GM12878 (cell line): ENCODE measurements at regions not wholly inside any gene's neighbourhood (a gene's known extent, or its start where the extent isn't known, plus 50 kb on each side); places are given as distances from the start of the nearest gene placed in this dataset.

Experiments used
- BACH1 ChIP-seq: fragments of 450-650 bp; IDR thresholded peaks from 2 replicates; pipeline ENCODE4 v1.6.1; 2017; ENCODE audit warnings: mild to moderate bottlenecking, borderline replicate concordance
- CHD2 ChIP-seq: IDR thresholded peaks from 2 replicates; pipeline ENCODE4 v1.6.1; 2011; ENCODE audit warnings: low read depth, low read length, improper control_type of control experiment, borderline replicate concordance
- CREB1 ChIP-seq: IDR thresholded peaks from 2 replicates; pipeline ENCODE4 v1.6.1; 2012; ENCODE audit warnings: low read depth, mild to moderate bottlenecking, inconsistent platforms
- CUX1 ChIP-seq: IDR thresholded peaks from 2 replicates; pipeline ENCODE4 v1.6.1; 2012; ENCODE audit warnings: improper control_type of control experiment, low read depth, low read length; ENCODE audit not compliant: insufficient replicate concordance
- NR2F1 ChIP-seq: fragments of 450-650 bp; conservative IDR thresholded peaks from 2 replicates; pipeline ENCODE4 v1.6.1; 2017; ENCODE audit warnings: mild to moderate bottlenecking
- RFX5 ChIP-seq: IDR thresholded peaks from 2 replicates; pipeline ENCODE4 v1.6.1; 2011; ENCODE audit warnings: low read depth, low read length, improper control_type of control experiment
- SIN3A ChIP-seq: IDR thresholded peaks from 2 replicates; pipeline ENCODE4 v1.6.1; 2012; ENCODE audit warnings: low read depth, low read length, improper control_type of control experiment
- SPI1 ChIP-seq: IDR thresholded peaks from 2 replicates; pipeline ENCODE4 v1.6.1; 2011; ENCODE audit warnings: low read depth, mild to moderate bottlenecking, low read length, moderate library complexity, borderline replicate concordance; ENCODE audit not compliant: insufficient read depth
- ZBED1 ChIP-seq: IDR thresholded peaks from 2 replicates; pipeline ENCODE4 v1.6.1; 2016; ENCODE audit warnings: borderline replicate concordance
- ZNF687 ChIP-seq: fragments of 450-650 bp; IDR thresholded peaks from 2 replicates; pipeline ENCODE4 v1.6.1; 2017; ENCODE audit warnings: mild to moderate bottlenecking, moderate library complexity
- ZSCAN29 ChIP-seq: fragments of 450-650 bp; IDR thresholded peaks from 2 replicates; pipeline ENCODE4 v1.6.1; 2017; ENCODE audit warnings: mild to moderate bottlenecking, moderate library complexity
- ZZZ3 ChIP-seq: IDR thresholded peaks from 2 replicates; pipeline ENCODE4 v1.6.1; 2011; ENCODE audit warnings: low read depth; ENCODE audit not compliant: control insufficient read depth, insufficient read length
- TF ChIP-seq, protein P1 (sequence below), 3 experiments: IDR thresholded peaks in 2 of 3; conservative IDR thresholded peaks in 1 of 3; 2 replicates each; pipeline ENCODE4 v1.5.1; 2011; ENCODE audit warnings: low read depth in 3 of 3, low read length in 3 of 3, mild to moderate bottlenecking in 3 of 3, control low read depth in 2 of 3, moderate library complexity in 2 of 3, inconsistent platforms in 1 of 3, mixed read lengths in 1 of 3; ENCODE audit not compliant: control insufficient read depth in 2 of 3, insufficient read depth in 1 of 3; ENCODE audit errors: extremely low read depth in 1 of 3

DNA sequence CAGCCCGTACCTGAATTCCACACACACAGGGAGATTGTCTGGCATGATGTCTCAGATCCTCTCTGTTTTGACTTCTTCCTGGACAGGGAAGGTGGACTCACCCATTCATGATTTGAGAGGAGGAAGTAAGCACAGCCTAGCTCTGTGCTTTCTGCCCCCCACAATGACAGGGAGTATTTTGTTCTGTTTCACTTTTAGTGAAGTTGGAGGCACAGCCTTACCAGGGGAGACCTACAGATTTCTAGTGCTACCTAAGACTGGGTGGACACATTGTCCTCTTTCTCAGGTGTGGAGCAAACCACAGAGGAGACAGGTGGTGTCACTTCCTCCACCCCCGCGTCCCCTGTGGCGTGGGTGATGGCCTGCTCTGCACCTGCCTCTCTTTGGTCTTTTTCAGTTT lies 408.6 kb upstream of the PFKP start:
- TF ChIP-seq NR2F1 (no peak), ZBED1 (no peak), RFX5 (no peak), CUX1 (no peak), SIN3A (no peak), CHD2 (no peak), CREB1 (no peak), SPI1 (no peak), ZSCAN29 (no peak), ZNF687 (no peak), BACH1 (no peak), ZZZ3 (no peak)
- TF ChIP-seq, protein P1, sequence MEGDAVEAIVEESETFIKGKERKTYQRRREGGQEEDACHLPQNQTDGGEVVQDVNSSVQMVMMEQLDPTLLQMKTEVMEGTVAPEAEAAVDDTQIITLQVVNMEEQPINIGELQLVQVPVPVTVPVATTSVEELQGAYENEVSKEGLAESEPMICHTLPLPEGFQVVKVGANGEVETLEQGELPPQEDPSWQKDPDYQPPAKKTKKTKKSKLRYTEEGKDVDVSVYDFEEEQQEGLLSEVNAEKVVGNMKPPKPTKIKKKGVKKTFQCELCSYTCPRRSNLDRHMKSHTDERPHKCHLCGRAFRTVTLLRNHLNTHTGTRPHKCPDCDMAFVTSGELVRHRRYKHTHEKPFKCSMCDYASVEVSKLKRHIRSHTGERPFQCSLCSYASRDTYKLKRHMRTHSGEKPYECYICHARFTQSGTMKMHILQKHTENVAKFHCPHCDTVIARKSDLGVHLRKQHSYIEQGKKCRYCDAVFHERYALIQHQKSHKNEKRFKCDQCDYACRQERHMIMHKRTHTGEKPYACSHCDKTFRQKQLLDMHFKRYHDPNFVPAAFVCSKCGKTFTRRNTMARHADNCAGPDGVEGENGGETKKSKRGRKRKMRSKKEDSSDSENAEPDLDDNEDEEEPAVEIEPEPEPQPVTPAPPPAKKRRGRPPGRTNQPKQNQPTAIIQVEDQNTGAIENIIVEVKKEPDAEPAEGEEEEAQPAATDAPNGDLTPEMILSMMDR (IDR thresholded peaks at IDR 0.05 in 2 of 3, conservative IDR thresholded peaks at IDR 0.05 in 1 of 3; ENCODE audit: control insufficient read depth in 2 of 3, extremely low read depth in 1 of 3, insufficient read depth in 1 of 3, low read depth in 3 of 3, low read length in 3 of 3), result no peak
